Common myeloid progenitor, CD34-positive (primary cell): ENCODE measurements at regions not wholly inside any gene's neighbourhood (a gene's known extent, or its start where the extent isn't known, plus 50 kb on each side); places are given as distances from the start of the nearest gene placed in this dataset.

Source experiments
- CTCF ChIA-PET: fragments of 350-600 bp; sonication (Branson Sonifier 250); formaldehyde crosslinking; loops from one replicate; lab custom pipeline; 2021; ENCODE audit warnings: antibody characterized with exemption; lab: Charles Lee
- POLR2A ChIA-PET: fragments of 350-600 bp; sonication (Branson Sonifier 250); formaldehyde crosslinking; loops from one replicate; lab custom pipeline; 2021; ENCODE audit warnings: antibody characterized with exemption; lab: Charles Lee
- DNase-seq, 3 donors: peaks; one replicate each; pipeline versions ENCODE4 v3.0.0 to v3.0.0-alpha.2; 2013
- H3K27ac ChIP-seq, 2 experiments: 1 replicate in 1 of 2; 2 replicates in 1 of 2; pipeline ENCODE4 v1.7.0; 2013; ENCODE audit warnings: inconsistent platforms in 2 of 2, low read length in 2 of 2, mild to moderate bottlenecking in 2 of 2, low read depth in 1 of 2, moderate library complexity in 1 of 2; ENCODE audit not compliant: severe bottlenecking in 2 of 2, insufficient read depth in 1 of 2, poor library complexity in 1 of 2
- H3K27me3 ChIP-seq, 5 experiments: replicated peaks in 2 of 5; 1 replicate in 3 of 5; 2 replicates in 2 of 5; pipeline versions ENCODE4 v1.6.1 to v1.7.0; 2013; ENCODE audit warnings: low read length in 4 of 5, mild to moderate bottlenecking in 2 of 5, moderate library complexity in 2 of 5, inconsistent platforms in 1 of 5; ENCODE audit not compliant: insufficient read depth in 5 of 5, control insufficient read depth in 4 of 5
- H3K36me3 ChIP-seq, 4 experiments: 1 replicate in 2 of 4; 2 replicates in 2 of 4; pipeline versions ENCODE4 v1.6.1 to v1.7.0; 2013; ENCODE audit warnings: low read length in 3 of 4, control low read depth in 1 of 4, mild to moderate bottlenecking in 1 of 4; ENCODE audit not compliant: control insufficient read depth in 4 of 4, insufficient read depth in 4 of 4
- H3K4me1 ChIP-seq, 4 experiments: 1 replicate in 3 of 4; 2 replicates in 1 of 4; pipeline versions ENCODE4 v1.6.1 to v1.7.1; 2013; ENCODE audit warnings: low read length in 3 of 4, mild to moderate bottlenecking in 3 of 4, control low read depth in 1 of 4, inconsistent platforms in 1 of 4, moderate library complexity in 1 of 4; ENCODE audit not compliant: control insufficient read depth in 4 of 4, insufficient read depth in 4 of 4; ENCODE audit errors: control extremely low read depth in 1 of 4
- H3K4me3 ChIP-seq, 7 experiments: 1 replicate in 4 of 7; 2 replicates in 3 of 7; pipeline versions ENCODE4 v1.5.1 to v1.7.0; 2013; ENCODE audit warnings: mild to moderate bottlenecking in 7 of 7, low read length in 6 of 7, moderate library complexity in 6 of 7, inconsistent platforms in 2 of 7, low read depth in 2 of 7, control low read depth in 1 of 7; ENCODE audit not compliant: insufficient read depth in 4 of 7, control insufficient read depth in 1 of 7; ENCODE audit errors: extremely low read depth in 1 of 7
- H3K9me3 ChIP-seq, 5 experiments: 1 replicate in 4 of 5; 2 replicates in 1 of 5; pipeline versions ENCODE4 v1.6.1 to v1.7.1; 2013; ENCODE audit warnings: low read length in 4 of 5, mild to moderate bottlenecking in 2 of 5, inconsistent platforms in 1 of 5, low read depth in 1 of 5, moderate library complexity in 1 of 5; ENCODE audit not compliant: control insufficient read depth in 4 of 5, insufficient read depth in 2 of 5; ENCODE audit errors: control extremely low read depth in 1 of 5
- whole genome bisulfite sequencing: methylation state at CpG from one replicate; pipeline ENCODE4 v1.1.5; 2013; ENCODE audit not compliant: insufficient coverage; 5-methylcytosine and 5-hydroxymethylcytosine counted together

- POLR2A ChIA-PET = interaction anchor here (0.6 kb wide), 1 partner anchor 47 kb away, joined by 3 read pairs; no protein-coding TSS in a partner anchor
- no peak for DNase-seq
- no peaks in the 10 kb centered on the region for H3K36me3 ChIP-seq
- H3K9me3 ChIP-seq = no peaks in the 10 kb centered on the region
- 88% methylated on average over 4 of the region's 4 CpGs for WGBS
- no peaks in the 10 kb centered on the region for H3K27me3 ChIP-seq
- H3K27ac ChIP-seq = no peak overlapping the region
- CTCF ChIA-PET = no interaction called here
- H3K4me1 ChIP-seq = no peaks in the 10 kb centered on the region
- no peak overlapping the region for H3K4me3 ChIP-seq
Observed at GRCh38 chr3:116927918-116928317, 218.3 kb downstream of the TUSC7 start.

DNA sequence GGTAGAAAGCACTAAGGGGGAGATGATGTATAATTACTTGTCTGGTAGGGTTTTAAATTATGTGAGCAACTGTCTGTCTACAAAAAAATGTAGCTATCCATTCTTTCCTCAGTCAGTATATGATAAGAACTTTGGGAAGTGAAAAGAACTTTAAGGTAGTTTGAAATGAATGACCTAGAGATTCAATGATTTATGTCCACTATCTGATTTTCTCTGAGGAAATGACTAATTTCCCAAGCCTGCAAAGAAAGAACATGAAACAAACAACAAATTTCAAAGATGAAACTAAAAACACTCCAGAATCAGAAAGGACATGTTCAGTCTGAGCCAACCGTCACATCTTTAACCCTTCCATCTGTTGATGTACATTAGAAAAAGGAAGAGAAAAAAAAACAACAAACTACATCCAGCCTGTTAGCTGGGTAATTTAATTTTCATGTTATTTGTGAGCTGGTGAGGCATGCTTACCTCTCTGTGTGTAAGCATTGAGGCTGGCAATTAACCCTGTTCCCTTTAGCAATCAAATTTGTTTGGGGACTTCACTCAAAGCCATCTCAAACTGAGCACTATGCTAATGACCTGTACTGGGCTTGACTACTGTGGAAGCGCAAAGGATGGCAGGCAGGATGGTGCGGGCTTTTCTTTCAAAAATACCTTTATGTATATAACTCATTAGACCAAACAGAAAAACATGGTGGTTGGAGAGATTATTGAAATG, 220.1 kb downstream of the TUSC7 start:
- H3K27me3 ChIP-seq = no peaks in the 10 kb centered on the region
- H3K4me1 ChIP-seq = no peaks in the 10 kb centered on the region
- H3K9me3 ChIP-seq = no peaks in the 10 kb centered on the region
- peak in 1 of 3 donors; percentile 55 for DNase-seq
- CTCF ChIA-PET = no interaction called here
- POLR2A ChIA-PET = no interaction called here
- no peak overlapping the region for H3K4me3 ChIP-seq
- 40% methylated on average over 1 of the region's 3 CpGs for WGBS
- H3K36me3 ChIP-seq = no peaks in the 10 kb centered on the region
- no peak overlapping the region for H3K27ac ChIP-seq

- H3K27me3 ChIP-seq = no peaks in the 10 kb centered on the region
- CTCF ChIA-PET = no interaction called here
- no peaks in the 10 kb centered on the region for H3K9me3 ChIP-seq
- no peaks in the 10 kb centered on the region for H3K36me3 ChIP-seq
- H3K27ac ChIP-seq = no peak overlapping the region
- no peak for DNase-seq
- POLR2A ChIA-PET = no interaction called here
- no peak overlapping the region for H3K4me3 ChIP-seq
- WGBS = 93% methylated on average over 5 of the region's 5 CpGs
- H3K4me1 ChIP-seq = no peaks in the 10 kb centered on the region
Observed at GRCh38 chr3:116930786-116931185, 221.2 kb downstream of the TUSC7 start.

DNA sequence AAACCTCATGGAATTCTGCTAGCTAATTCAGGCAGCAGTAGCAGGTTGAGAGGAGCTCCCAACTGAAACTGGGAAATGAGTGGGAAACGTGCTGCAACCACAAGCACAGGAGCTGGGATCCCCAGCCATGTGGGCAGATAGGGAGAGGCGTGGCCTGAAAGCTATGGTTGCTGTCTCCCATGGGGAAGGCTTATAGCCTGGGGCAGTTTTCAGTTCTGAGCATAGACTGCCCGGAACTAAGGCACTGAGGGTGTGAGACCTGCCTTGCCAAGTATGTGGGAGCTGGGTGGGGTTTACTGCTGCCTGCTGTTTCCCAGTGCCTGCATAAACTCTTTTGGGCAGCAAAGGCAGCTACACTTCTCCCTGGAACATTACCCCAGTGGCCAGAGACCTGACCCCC, 229.5 kb downstream of the TUSC7 start:
- no peaks in the 10 kb centered on the region for H3K36me3 ChIP-seq
- CTCF ChIA-PET = no interaction called here
- no peak overlapping the region for H3K4me3 ChIP-seq
- no peak for DNase-seq
- 92% methylated on average over 3 of the region's 3 CpGs for WGBS
- no peaks in the 10 kb centered on the region for H3K4me1 ChIP-seq
- H3K27me3 ChIP-seq = no peaks in the 10 kb centered on the region
- POLR2A ChIA-PET = no interaction called here
- H3K9me3 ChIP-seq = peaks cover 0 to 6% (median 0%) of the 10 kb centered on the region in 5 experiments
- no peak overlapping the region for H3K27ac ChIP-seq

- peaks cover 0 to 6% (median 0%) of the 10 kb centered on the region in 5 experiments for H3K9me3 ChIP-seq
- POLR2A ChIA-PET = no interaction called here
- CTCF ChIA-PET = no interaction called here
- DNase-seq = no peak
- no peaks in the 10 kb centered on the region for H3K27me3 ChIP-seq
- H3K27ac ChIP-seq = no peak overlapping the region
- H3K36me3 ChIP-seq = no peaks in the 10 kb centered on the region
- no peaks in the 10 kb centered on the region for H3K4me1 ChIP-seq
- H3K4me3 ChIP-seq = no peak overlapping the region
Observed at GRCh38 chr3:116939550-116939949, 230.0 kb downstream of the TUSC7 start.

DNA sequence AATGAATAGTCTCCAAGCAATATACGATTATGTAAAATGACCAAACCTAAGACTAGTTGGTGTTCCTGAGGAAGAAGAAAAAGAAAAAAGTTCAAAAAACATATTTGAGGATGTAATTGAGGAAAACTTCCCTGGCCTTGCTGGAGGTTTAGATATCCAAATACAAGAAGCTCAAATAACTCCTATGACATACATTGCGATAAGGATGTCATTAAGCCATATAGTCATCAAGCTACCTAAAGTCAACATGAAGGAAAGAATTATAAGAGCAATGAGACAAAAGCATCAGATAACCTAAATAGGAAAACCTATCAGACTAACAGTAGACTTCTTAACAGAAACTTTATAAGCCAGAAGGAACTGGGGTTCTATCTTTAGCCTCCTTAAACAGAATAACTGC, 231.1 kb downstream of the TUSC7 start:
- POLR2A ChIA-PET = no interaction called here
- H3K4me3 ChIP-seq = no peak overlapping the region
- no peaks in the 10 kb centered on the region for H3K36me3 ChIP-seq
- no peak for DNase-seq
- H3K9me3 ChIP-seq = peaks cover 0 to 6% (median 0%) of the 10 kb centered on the region in 5 experiments
- H3K27me3 ChIP-seq = no peaks in the 10 kb centered on the region
- CTCF ChIA-PET = no interaction called here
- H3K4me1 ChIP-seq = no peaks in the 10 kb centered on the region
- H3K27ac ChIP-seq = no peak overlapping the region
- WGBS = no CpG with 5 or more reads among the region's 2 CpGs

DNA sequence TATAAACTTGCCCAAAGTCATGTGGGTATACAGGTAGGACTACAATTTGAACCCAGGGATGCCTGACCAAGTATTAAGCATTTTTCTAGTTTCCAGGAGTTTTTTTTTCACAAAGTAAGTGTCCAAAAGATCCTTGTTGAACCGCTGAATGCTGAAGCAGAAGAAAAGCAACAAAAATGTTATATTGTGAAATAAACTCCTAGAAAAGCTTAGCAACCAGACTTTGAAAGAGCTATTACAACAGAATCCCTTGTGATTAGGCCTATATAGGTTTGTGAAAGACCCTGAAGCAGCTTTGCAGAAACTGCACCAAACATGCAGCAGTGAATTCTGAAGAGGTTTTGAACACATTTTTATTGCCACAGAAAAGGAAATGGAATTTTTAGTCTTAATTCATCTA, 236.8 kb downstream of the TUSC7 start:
- no peaks in the 10 kb centered on the region for H3K9me3 ChIP-seq
- no peak for DNase-seq
- H3K27ac ChIP-seq = no peak overlapping the region
- no peaks in the 10 kb centered on the region for H3K4me1 ChIP-seq
- POLR2A ChIA-PET = no interaction called here
- WGBS = no CpG with 5 or more reads among the region's 1 CpG
- no peak overlapping the region for H3K4me3 ChIP-seq
- peaks cover 0 to 2% (median 0%) of the 10 kb centered on the region in 5 experiments for H3K27me3 ChIP-seq
- H3K36me3 ChIP-seq = no peaks in the 10 kb centered on the region
- CTCF ChIA-PET = no interaction called here
